BJ (cell line): ENCODE measurements at regions not wholly inside any gene's neighbourhood (a gene's known extent, or its start where the extent isn't known, plus 50 kb on each side); places are given as distances from the start of the nearest gene placed in this dataset.

Source experiments
- CTCF ChIA-PET: fragments of 350-600 bp; formaldehyde crosslinking; extraction: SDS; loops from one replicate; lab custom pipeline; 2021; ENCODE audit warnings: antibody characterized with exemption, inconsistent platforms; lab: Yijun Ruan, JAX
- POLR2A ChIA-PET: fragments of 300-600 bp; sonication (Branson Sonifier 250); formaldehyde crosslinking; extraction: SDS; loops from one replicate; lab custom pipeline; 2021; ENCODE audit warnings: antibody characterized with exemption; lab: Charles Lee
- DNase-seq: peaks from one replicate; pipeline ENCODE4 v3.0.0-alpha.2; 2011; ENCODE audit warnings: low read depth
- H3K27me3 ChIP-seq: 2 replicates; pipeline ENCODE4 v1.6.0; 2011; ENCODE audit warnings: low read length; ENCODE audit not compliant: control insufficient read depth, insufficient read depth
- H3K36me3 ChIP-seq: 2 replicates; pipeline ENCODE4 v1.5.1; 2011; ENCODE audit warnings: low read length; ENCODE audit not compliant: control insufficient read depth, insufficient read depth
- H3K4me3 ChIP-seq: 2 replicates; pipeline ENCODE4 v1.5.1; 2011; ENCODE audit warnings: low read depth, mild to moderate bottlenecking, control low read depth, low read length
- TF ChIP-seq, protein P1 (sequence below): IDR thresholded peaks from 2 replicates; pipeline ENCODE4 v1.5.1; 2011; ENCODE audit warnings: low read depth, mild to moderate bottlenecking, control low read depth, inconsistent platforms, low read length, moderate library complexity; ENCODE audit not compliant: insufficient read depth

DNA sequence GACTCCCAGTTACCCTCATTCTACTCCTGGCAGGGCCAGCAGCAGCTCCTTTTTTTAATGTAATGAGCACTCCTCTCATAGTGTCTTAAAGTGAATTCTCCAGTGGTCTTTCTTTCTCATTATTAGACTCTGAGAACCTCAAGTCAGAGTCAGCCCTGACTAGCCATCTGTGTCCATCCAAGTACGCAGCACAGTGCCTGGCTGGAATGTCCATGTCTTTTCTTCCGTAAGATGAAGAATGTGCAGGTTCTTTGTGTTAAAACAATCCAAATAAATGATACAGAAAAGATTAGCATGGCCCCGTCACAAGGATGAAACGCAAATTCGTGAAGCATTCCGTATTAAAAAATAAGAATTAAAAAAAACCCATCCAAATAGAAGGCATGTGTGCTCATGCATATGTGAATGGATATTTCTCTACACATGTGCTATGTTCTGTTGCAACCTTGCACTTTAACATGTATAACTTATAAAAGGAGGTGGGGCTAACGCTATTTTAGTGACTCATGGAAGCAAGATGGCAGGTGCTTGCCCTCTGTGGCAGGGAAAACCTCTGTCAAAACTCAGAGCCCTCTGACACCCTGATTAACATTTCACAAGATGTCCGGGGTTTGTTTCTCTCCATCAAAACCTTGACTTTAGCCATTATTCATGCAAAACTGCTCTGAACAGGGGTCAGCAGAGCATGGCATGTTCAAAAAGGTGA is 170.7 kb upstream of the TOPAZ1 start:
- Histone ChIP-seq H3K4me3 (no peak overlapping the region), H3K27me3 (no peaks in the 10 kb centered on the region), H3K36me3 (no peaks in the 10 kb centered on the region)
- CTCF ChIA-PET: no interaction called here
- DNase-seq: no peak
- POLR2A ChIA-PET: no interaction called here
- TF ChIP-seq, protein P1, sequence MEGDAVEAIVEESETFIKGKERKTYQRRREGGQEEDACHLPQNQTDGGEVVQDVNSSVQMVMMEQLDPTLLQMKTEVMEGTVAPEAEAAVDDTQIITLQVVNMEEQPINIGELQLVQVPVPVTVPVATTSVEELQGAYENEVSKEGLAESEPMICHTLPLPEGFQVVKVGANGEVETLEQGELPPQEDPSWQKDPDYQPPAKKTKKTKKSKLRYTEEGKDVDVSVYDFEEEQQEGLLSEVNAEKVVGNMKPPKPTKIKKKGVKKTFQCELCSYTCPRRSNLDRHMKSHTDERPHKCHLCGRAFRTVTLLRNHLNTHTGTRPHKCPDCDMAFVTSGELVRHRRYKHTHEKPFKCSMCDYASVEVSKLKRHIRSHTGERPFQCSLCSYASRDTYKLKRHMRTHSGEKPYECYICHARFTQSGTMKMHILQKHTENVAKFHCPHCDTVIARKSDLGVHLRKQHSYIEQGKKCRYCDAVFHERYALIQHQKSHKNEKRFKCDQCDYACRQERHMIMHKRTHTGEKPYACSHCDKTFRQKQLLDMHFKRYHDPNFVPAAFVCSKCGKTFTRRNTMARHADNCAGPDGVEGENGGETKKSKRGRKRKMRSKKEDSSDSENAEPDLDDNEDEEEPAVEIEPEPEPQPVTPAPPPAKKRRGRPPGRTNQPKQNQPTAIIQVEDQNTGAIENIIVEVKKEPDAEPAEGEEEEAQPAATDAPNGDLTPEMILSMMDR: no peak

DNA sequence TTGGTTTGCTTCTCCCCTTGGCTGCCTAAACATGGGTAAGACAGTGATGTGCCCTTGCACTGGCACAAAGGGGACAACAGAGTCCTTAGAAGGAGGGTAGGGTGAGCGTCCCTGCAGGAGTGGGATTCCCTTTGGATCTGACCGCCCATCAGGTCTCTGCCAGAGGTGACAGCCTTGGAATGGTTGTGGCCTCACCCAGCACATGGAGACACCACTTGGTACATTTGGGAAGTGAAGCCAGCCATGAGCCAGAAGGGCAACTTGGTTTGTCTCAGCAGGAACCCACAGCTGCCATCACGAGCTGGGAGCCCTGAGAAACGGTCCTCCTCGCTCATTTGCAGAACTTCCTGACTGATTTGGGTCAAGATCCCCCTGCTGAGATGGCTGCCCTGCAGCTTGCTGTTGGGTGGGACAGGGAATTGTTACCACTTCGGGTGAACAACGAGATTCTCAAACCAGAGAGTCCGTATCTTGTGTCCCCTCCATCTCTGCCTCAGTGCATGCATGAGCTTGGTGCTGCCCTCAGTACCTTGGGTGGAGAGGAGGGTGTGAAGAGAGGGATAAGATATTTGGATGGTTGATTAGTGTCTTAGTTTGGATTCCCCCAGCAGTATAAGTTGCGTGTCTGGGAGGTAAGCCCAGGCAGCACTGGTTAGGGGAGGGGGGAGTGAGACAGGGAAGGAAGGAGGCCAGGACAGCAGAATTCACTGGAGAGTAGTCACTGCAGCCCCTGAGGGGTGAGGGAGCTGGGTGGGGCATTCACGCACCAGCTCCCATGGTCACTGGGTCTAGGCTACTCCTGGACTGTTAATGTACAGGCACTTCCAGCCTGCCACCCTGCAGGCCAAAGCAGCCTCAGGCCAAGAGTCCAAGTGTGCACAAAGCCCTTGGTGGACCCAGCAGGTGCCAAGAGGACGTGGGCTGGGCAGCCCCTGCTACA is 168.8 kb upstream of the TOPAZ1 start:
- ChIA-PET CTCF (no interaction called here), POLR2A (no interaction called here)
- Histone ChIP-seq H3K4me3 (no peak overlapping the region), H3K27me3 (no peaks in the 10 kb centered on the region), H3K36me3 (no peaks in the 10 kb centered on the region)
- TF ChIP-seq, protein P1: no peak
- DNase-seq: no peak

DNA sequence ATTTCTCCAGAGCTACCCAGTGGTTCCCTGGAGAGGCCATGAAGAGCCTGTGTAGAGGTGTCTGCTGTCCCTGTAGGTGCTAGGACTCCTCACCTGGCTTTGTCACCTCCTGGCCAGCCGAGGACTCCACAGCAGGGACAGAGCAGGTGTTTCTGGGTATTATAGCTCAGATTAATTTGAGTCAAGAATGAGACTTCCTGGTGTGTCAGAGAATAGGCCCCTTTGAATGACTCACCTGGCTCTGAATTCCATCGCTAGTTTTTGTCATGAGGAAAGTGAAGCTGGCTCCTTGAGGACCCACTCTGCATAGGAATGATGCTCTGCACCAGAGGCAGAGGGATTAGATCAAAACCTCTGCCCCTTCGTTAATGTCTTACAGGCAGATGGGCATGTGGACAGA is 167.5 kb upstream of the TOPAZ1 start:
- no peak for DNase-seq
- CTCF ChIA-PET: interaction anchor here (1.2 kb wide), 1 partner anchor 123 kb away, joined by 3 read pairs; no protein-coding TSS in a partner anchor
- no peaks in the 10 kb centered on the region for H3K27me3 ChIP-seq
- POLR2A ChIA-PET: no interaction called here
- no peaks in the 10 kb centered on the region for H3K36me3 ChIP-seq
- no peak overlapping the region for H3K4me3 ChIP-seq
- TF ChIP-seq, protein P1: no peak

DNA sequence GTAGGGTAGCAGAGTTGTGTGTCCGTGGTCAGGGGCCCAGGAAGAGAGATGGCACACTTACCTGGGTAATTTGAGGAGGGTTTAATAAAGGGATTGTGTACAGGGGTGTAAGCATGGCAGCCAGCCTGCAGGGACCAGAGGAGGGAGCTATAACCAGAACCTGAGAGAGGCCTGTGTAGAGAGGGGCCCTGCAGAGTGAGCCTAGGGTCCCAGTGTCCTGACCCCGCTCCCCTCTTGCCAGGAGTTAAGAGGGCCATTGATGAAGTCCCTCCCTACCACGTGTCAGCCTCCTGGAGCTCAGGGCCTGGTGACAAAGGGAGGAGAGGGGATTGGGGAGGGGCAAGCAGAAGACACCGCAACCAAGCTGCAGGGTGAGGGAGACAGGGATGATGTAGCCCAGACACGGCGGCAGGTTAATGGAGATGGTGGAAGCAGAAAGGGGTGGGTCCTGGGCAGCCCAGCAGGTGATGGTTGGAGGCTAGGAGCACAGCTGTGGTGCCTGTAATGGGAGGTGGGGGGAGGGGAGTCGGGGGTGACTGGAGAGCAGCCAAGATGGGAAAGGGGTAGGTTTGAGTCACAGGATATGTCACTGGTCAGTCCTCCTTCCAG is 165.4 kb upstream of the TOPAZ1 start:
- DNase-seq: no peak
- ChIA-PET POLR2A (no interaction called here), CTCF (interaction anchor here (0.5 to 2.3 kb wide), 9 partner anchors 11 to 839 kb away, joined by 3 to 6 read pairs (median 3); no protein-coding TSS in a partner anchor)
- TF ChIP-seq, protein P1: no peak
- Histone ChIP-seq H3K27me3 (no peaks in the 10 kb centered on the region), H3K36me3 (no peaks in the 10 kb centered on the region), H3K4me3 (no peak overlapping the region)

DNA sequence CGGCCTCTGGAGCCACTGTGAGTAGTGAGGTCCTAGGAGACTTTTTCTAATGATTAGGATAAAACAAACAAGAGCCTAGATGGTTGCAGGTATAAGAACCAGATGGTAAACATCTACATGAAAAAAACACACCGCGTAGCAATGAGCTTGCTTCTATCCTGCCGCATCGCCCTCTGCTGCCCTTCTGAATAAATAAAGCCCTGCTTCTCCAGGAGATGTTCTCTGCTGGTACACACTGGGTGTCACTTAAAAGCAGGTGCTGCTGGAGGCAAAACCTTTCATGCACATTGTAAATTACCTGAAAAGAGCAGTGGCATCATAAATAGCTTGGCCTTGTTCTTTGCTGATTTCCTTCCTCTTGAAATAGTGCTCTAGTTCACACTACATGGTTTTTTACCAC is 164.4 kb upstream of the TOPAZ1 start:
- no peak overlapping the region for H3K4me3 ChIP-seq
- TF ChIP-seq, protein P1: peak; percentile 24; the same call in 1 of the 2 replicates
- H3K36me3 ChIP-seq: no peaks in the 10 kb centered on the region
- ChIA-PET POLR2A (no interaction called here), CTCF (interaction anchor here (0.5 to 2.3 kb wide), 9 partner anchors 10 to 533 kb away, joined by 3 to 6 read pairs (median 3); no protein-coding TSS in a partner anchor)
- H3K27me3 ChIP-seq: no peaks in the 10 kb centered on the region
- DNase-seq: no peak
